ENCODE measurements at regions not wholly inside any gene's neighbourhood (a gene's known extent, or its start where the extent isn't known, plus 50 kb on each side); places are given as distances from the start of the nearest gene placed in this dataset.

DNA sequence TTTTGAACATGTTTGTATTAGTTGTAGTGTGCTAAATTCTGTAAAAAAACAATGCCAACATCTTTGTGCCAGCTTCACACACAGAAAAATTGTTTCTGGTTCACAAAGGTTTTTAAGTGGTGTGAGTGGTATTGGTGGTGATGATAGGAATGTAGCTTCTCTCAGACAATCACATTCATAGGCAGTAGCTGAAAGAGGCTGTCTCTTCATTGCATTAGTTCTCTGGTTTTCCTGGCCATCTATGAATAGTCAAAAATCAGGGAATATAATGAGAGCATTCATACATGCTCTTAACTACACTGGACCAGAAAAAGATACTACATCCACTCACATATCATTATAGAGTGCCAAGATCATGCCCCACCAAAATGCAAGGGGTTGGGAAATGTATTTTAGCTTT is 433.5 kb downstream of the FLRT2 start:
- no peak for DNase-seq
- Histone ChIP-seq H3K27me3 (no peaks in the 10 kb centered on the region), H3K27ac (no peak overlapping the region), H3K4me3 (no peak overlapping the region), H3K9ac (ENCODE audit: low read depth in 2 of 2, low read length in 2 of 2) (no peak overlapping the region), H3K9me3 (no peaks in the 10 kb centered on the region), H3K36me3 (no peaks in the 10 kb centered on the region), H3K4me1 (no peaks in the 10 kb centered on the region)
- intact Hi-C loops (cut with DNase I), result no loop called here
- no peak for TF ChIP-seq CTCF (IDR thresholded peaks at IDR 0.05)

DNA sequence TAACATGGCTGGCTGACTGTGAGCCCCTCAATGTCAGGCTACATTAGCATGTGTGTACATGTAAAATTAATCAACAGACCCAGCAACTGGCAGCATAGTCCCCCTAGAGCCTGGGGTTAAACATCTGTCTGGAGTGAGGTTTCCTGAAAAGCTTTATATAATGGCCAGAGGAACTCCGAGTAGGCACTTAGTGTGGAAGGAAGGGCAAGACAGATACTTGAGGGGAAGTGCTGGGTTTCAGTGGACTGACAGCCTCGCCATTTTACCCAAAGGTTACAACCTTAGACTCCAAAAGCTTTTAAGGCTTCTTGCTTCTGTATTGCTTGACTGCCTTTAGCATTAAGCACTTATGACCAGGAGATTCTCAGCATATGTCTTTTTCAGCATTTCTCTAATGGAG is 430.8 kb downstream of the FLRT2 start:
- Histone ChIP-seq H3K36me3 (no peaks in the 10 kb centered on the region), H3K9me3 (no peaks in the 10 kb centered on the region), H3K27me3 (no peaks in the 10 kb centered on the region), H3K27ac (no peak overlapping the region), H3K9ac (ENCODE audit: low read depth in 2 of 2, low read length in 2 of 2) (no peak overlapping the region), H3K4me3 (no peak overlapping the region), H3K4me1 (no peaks in the 10 kb centered on the region)
- no peak for DNase-seq
- intact Hi-C loops (cut with DNase I), result no loop called here
- no peak for TF ChIP-seq CTCF (IDR thresholded peaks at IDR 0.05)

- no peak overlapping the region for H3K4me3 ChIP-seq
- H3K4me1 ChIP-seq, result no peaks in the 10 kb centered on the region
- H3K9me3 ChIP-seq, result no peaks in the 10 kb centered on the region
- H3K9ac ChIP-seq (ENCODE audit: low read depth in 2 of 2, low read length in 2 of 2), result no peak overlapping the region
- no peak for DNase-seq
- H3K36me3 ChIP-seq, result no peaks in the 10 kb centered on the region
- no peak for TF ChIP-seq CTCF (IDR thresholded peaks at IDR 0.05)
- H3K27ac ChIP-seq, result no peak overlapping the region
- intact Hi-C loops (cut with DNase I), result no loop called here
- no peaks in the 10 kb centered on the region for H3K27me3 ChIP-seq
These were observed 429.1 kb downstream of the FLRT2 start for GRCh38 chr14:85959063-85959462.

GRCh38 chr14:85958069-85958468 is 428.1 kb downstream of the FLRT2 start:
- Histone ChIP-seq H3K36me3 (no peaks in the 10 kb centered on the region), H3K9me3 (no peaks in the 10 kb centered on the region), H3K4me3 (no peak overlapping the region), H3K27ac (no peak overlapping the region), H3K9ac (ENCODE audit: low read depth in 2 of 2, low read length in 2 of 2) (no peak overlapping the region), H3K27me3 (no peaks in the 10 kb centered on the region), H3K4me1 (no peaks in the 10 kb centered on the region)
- DNase-seq, result no peak
- TF ChIP-seq CTCF (IDR thresholded peaks at IDR 0.05), result no peak
- intact Hi-C loops (cut with DNase I), result no loop called here

DNA sequence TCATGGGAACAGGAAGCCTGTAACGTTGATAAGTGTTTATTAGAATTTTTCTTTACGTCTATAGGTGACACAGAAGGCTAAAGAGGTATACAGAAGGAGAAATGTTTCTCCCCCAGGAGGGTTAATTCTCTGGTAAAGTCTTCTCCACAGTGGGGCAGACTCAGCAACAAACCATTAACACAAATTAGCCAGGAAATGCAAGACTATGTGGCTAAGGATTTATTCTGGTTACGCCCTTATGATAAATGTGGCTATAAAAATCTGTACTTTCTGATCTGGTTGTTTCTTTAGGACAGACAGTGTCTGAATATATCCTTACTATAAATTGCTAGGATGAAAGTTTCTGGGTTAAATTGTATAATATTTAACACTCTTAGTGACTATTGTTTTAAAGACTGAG is 423.3 kb downstream of the FLRT2 start:
- no peak for TF ChIP-seq CTCF (IDR thresholded peaks at IDR 0.05)
- DNase-seq, result no peak
- intact Hi-C loops (cut with DNase I), result no loop called here

DNA sequence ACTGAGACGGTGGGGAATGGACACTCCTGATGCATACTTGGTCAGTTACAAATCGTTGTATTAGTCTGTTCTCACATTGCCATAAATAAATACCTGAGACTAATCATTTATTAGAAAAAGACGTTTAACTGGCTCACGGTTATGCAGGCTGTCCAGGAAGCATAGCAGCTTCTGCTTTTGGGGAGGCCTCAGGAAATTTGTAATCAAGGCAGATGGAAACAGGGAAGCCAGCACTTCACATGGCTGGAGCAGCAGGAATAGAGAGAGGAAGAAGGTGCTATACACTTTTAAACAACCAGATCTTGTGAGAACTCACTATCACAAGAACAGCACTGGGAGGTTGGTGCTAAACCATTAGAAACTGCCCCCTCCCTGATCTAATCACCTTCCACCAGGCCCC is 418.2 kb downstream of the FLRT2 start:
- intact Hi-C loops (cut with DNase I), result no loop called here
- H3K9me3 ChIP-seq, result no peaks in the 10 kb centered on the region
- H3K4me3 ChIP-seq, result no peak overlapping the region
- TF ChIP-seq CTCF (IDR thresholded peaks at IDR 0.05), result no peak
- no peak for DNase-seq
- H3K27ac ChIP-seq, result no peak overlapping the region
- H3K9ac ChIP-seq (ENCODE audit: low read depth in 2 of 2, low read length in 2 of 2), result no peak overlapping the region
- H3K36me3 ChIP-seq, result no peaks in the 10 kb centered on the region
- no peaks in the 10 kb centered on the region for H3K27me3 ChIP-seq
- no peaks in the 10 kb centered on the region for H3K4me1 ChIP-seq

More for the DNA sequence above, 423.3 kb downstream of the FLRT2 start:
- Histone ChIP-seq H3K9ac (ENCODE audit: low read depth in 2 of 2, low read length in 2 of 2) (no peak overlapping the region), H3K27me3 (no peaks in the 10 kb centered on the region), H3K27ac (no peak overlapping the region), H3K4me1 (no peaks in the 10 kb centered on the region), H3K9me3 (no peaks in the 10 kb centered on the region), H3K36me3 (no peaks in the 10 kb centered on the region), H3K4me3 (no peak overlapping the region)

Data from colonic mucosa (tissue), 4 donors.